ENCODE measurements at regions not wholly inside any gene's neighbourhood (a gene's known extent, or its start where the extent isn't known, plus 50 kb on each side); places are given as distances from the start of the nearest gene placed in this dataset.

DNA sequence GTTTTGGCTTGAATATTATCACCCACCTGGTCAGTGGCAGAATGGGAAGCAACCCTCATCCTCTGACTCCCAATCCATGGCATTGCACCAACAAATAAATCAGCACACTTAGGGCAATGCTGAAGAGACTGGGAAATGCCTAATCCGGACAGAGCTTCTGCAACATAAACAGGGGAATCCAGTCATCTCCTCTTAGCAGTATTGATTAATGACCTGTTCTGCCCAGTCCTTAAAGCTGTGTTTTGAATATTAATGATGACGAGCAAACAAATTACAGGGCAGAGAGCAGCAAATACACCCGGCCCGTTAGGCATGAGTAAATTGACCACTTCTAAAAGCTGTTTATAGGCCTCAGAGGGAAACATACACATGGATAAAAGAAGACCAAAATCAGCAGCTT is 77.0 kb upstream of the B3GAT2 start:
- H3K4me1 ChIP-seq = no peaks in the 10 kb centered on the region
- H3K9me3 ChIP-seq = no peaks in the 10 kb centered on the region
- no peak for DNase-seq
- peaks cover 0 to 6% (median 0%) of the 10 kb centered on the region in 7 donors for H3K27me3 ChIP-seq (replicated peaks in 1 of 7)
- TF ChIP-seq POLR2A (IDR thresholded peaks at IDR 0.05) (no peak), POLR2AphosphoS5 (IDR thresholded peaks at IDR 0.05) (no peak)
- TF ChIP-seq, protein P1, sequence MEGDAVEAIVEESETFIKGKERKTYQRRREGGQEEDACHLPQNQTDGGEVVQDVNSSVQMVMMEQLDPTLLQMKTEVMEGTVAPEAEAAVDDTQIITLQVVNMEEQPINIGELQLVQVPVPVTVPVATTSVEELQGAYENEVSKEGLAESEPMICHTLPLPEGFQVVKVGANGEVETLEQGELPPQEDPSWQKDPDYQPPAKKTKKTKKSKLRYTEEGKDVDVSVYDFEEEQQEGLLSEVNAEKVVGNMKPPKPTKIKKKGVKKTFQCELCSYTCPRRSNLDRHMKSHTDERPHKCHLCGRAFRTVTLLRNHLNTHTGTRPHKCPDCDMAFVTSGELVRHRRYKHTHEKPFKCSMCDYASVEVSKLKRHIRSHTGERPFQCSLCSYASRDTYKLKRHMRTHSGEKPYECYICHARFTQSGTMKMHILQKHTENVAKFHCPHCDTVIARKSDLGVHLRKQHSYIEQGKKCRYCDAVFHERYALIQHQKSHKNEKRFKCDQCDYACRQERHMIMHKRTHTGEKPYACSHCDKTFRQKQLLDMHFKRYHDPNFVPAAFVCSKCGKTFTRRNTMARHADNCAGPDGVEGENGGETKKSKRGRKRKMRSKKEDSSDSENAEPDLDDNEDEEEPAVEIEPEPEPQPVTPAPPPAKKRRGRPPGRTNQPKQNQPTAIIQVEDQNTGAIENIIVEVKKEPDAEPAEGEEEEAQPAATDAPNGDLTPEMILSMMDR (IDR thresholded peaks at IDR 0.05 in 8 of 11, conservative IDR thresholded peaks at IDR 0.05 in 3 of 11) = no peak
- no peak overlapping the region for H3K4me3 ChIP-seq
- WGBS, 5 donors = 60 to 76% (median 64%) methylated on average over 4 of the region's 4 CpGs
- intact Hi-C loops (cut with DNase I; ENCODE audit: low total_unique reads) = no loop called here
- no peak overlapping the region for H3K27ac ChIP-seq
- H3K36me3 ChIP-seq = no peaks in the 10 kb centered on the region

DNA sequence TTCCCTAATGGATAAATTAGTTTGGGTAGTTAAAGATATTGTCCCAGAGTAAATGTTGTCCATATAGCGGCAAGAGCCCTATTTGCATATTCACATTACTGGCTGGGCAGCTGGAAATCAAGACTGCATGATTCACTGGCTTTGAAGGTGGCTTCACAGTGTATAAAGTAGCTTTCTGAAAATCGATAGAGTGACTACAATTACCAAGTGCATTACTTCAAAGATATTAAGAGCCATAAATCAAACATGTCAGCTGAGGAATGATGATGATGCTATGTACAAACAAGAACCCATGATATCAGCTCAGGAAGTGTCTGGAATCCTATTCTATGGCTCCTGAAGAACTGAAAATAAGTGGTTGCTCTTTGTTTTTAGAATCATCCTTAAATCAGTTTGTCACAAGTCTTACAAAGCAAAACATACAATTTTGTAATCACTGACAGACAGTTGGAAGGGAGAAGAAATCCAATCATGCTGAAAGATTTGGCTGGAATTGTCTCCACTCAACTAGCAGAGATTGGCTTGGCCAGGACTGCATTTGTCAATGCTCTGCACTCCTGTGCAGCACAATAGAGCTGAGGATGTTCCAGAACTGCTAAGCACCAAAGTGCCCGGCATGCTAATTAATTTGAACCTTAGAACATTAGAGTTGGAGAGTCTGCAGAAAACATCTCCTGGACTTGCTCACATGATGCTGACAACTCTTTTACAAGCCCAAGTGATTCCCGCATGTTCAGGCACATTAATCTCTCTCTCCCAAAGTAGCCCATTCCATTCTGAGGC is 77.9 kb upstream of the B3GAT2 start:
- no peak overlapping the region for H3K27ac ChIP-seq
- H3K4me1 ChIP-seq = no peaks in the 10 kb centered on the region
- peaks cover 0 to 6% (median 0%) of the 10 kb centered on the region in 7 donors for H3K27me3 ChIP-seq (replicated peaks in 1 of 7)
- no peak overlapping the region for H3K4me3 ChIP-seq
- H3K36me3 ChIP-seq = no peaks in the 10 kb centered on the region
- WGBS, 5 donors = 61 to 89% (median 83%) methylated on average over 4 of the region's 4 CpGs
- H3K9me3 ChIP-seq = no peaks in the 10 kb centered on the region
- no peak for DNase-seq
- TF ChIP-seq, protein P1 (IDR thresholded peaks at IDR 0.05 in 8 of 11, conservative IDR thresholded peaks at IDR 0.05 in 3 of 11) = no peak
- TF ChIP-seq POLR2AphosphoS5 (IDR thresholded peaks at IDR 0.05) = no peak
- TF ChIP-seq POLR2A (IDR thresholded peaks at IDR 0.05) = no peak
- intact Hi-C loops (cut with DNase I; ENCODE audit: low total_unique reads) = no loop called here

DNA sequence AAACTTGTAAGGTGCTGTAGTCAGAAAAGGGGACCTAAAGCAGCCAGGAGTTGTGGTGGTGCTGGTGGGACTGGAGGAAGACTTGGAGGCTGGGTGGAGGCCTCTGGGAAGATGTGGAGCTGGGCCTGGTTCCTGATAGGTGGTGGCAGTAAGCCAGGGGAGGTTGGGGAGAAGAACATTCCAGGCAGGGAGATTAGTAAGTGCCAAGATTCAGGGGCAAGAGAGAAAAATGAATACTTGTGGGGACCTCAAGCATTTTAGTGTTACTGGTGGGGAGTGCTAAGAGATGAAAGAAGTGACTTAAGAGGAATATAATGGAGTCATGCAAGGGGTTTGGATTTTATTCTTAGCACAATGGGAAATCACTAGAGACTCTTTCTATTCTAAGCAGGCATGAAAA is 79.0 kb upstream of the B3GAT2 start:
- DNase-seq = no peak
- no peaks in the 10 kb centered on the region for H3K4me1 ChIP-seq
- H3K27me3 ChIP-seq (replicated peaks in 1 of 7) = peaks cover 0 to 6% (median 0%) of the 10 kb centered on the region in 7 donors
- no peak overlapping the region for H3K4me3 ChIP-seq
- H3K36me3 ChIP-seq = no peaks in the 10 kb centered on the region
- TF ChIP-seq, protein P1 (IDR thresholded peaks at IDR 0.05 in 8 of 11, conservative IDR thresholded peaks at IDR 0.05 in 3 of 11) = no peak
- no peak for TF ChIP-seq POLR2AphosphoS5 (IDR thresholded peaks at IDR 0.05)
- TF ChIP-seq POLR2A (IDR thresholded peaks at IDR 0.05) = no peak
- intact Hi-C loops (cut with DNase I; ENCODE audit: low total_unique reads) = no loop called here
- no peak overlapping the region for H3K27ac ChIP-seq
- no peaks in the 10 kb centered on the region for H3K9me3 ChIP-seq

DNA sequence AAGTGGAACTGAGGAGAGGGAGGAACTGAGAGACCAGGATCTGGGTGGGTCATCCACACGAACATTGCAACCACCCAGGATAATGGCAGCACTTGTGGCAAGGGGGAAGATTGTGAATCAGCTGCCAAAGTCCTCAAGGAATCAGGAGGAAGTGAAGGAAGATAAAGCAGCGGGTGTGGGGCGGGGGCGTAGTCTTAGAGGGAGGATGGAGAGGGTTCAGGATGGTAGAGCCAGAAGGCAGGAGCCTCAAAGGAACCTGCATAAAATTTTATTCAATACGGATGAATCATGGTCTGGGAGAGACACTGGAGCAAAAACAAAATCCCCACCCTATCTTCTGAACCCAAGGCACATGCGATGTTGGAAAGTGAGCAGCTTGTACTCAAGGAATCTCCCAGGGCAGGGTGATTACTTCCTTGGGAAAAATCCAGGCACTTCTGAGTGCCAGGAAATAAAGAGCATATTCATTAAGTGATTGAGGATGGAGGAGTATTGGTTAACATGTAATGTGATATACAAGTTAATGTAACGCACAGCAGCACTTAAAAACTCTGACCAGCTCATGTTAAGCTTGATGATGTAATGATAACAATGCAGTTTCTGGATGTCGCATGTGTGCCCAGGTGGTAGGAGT is 82.0 kb upstream of the B3GAT2 start:
- TF ChIP-seq, protein P1 (IDR thresholded peaks at IDR 0.05 in 8 of 11, conservative IDR thresholded peaks at IDR 0.05 in 3 of 11) = no peak
- TF ChIP-seq POLR2AphosphoS5 (IDR thresholded peaks at IDR 0.05) (no peak), POLR2A (IDR thresholded peaks at IDR 0.05) (no peak)
- H3K27ac ChIP-seq = no peak overlapping the region
- whole genome bisulfite sequencing, 5 donors = 70 to 83% (median 80%) methylated on average over 8 of the region's 8 CpGs
- H3K4me3 ChIP-seq = no peak overlapping the region
- peaks cover 0 to 6% (median 0%) of the 10 kb centered on the region in 7 donors for H3K27me3 ChIP-seq (replicated peaks in 1 of 7)
- no peak for DNase-seq
- no peaks in the 10 kb centered on the region for H3K4me1 ChIP-seq
- intact Hi-C loops (cut with DNase I; ENCODE audit: low total_unique reads) = no loop called here
- H3K36me3 ChIP-seq = no peaks in the 10 kb centered on the region
- H3K9me3 ChIP-seq = no peaks in the 10 kb centered on the region
